Mesenchymal stem cell (in vitro differentiated cells and primary cell): ENCODE measurements at regions not wholly inside any gene's neighbourhood (a gene's known extent, or its start where the extent isn't known, plus 50 kb on each side); places are given as distances from the start of the nearest gene placed in this dataset.
A peak's percentile ranks its signal among the peaks of the same experiment; 100 is the strongest.

Source experiments
- DNase-seq: peaks from one replicate; pipeline ENCODE4 v3.0.0-alpha.2; 2013
- H2AFZ ChIP-seq: one replicate; pipeline ENCODE4 v1.6.1; 2013; ENCODE audit warnings: low read depth, mild to moderate bottlenecking, control low read depth, inconsistent platforms, low read length, moderate library complexity
- H2AK5ac ChIP-seq: 2 replicates; pipeline ENCODE4 v1.6.1; 2013; ENCODE audit warnings: low read length, moderate library complexity, mild to moderate bottlenecking, inconsistent platforms; ENCODE audit not compliant: severe bottlenecking
- H2BK120ac ChIP-seq: one replicate; pipeline ENCODE4 v1.6.1; 2013; ENCODE audit warnings: low read depth, mild to moderate bottlenecking, inconsistent platforms, low read length, moderate library complexity
- H2BK12ac ChIP-seq, 2 experiments: one replicate each; pipeline ENCODE4 v1.6.1; 2013; ENCODE audit warnings: inconsistent platforms in 2 of 2, low read length in 2 of 2, mild to moderate bottlenecking in 2 of 2, moderate library complexity in 2 of 2, control low read depth in 1 of 2
- H2BK15ac ChIP-seq: one replicate; pipeline ENCODE4 v1.6.1; 2013; ENCODE audit warnings: mild to moderate bottlenecking, low read depth, inconsistent platforms; ENCODE audit not compliant: poor library complexity, severe bottlenecking
- H2BK5ac ChIP-seq: 2 replicates; pipeline ENCODE4 v1.6.1; 2013; ENCODE audit warnings: low read depth, mild to moderate bottlenecking, low read length, control low read depth, inconsistent platforms; ENCODE audit not compliant: poor library complexity, severe bottlenecking
- H3K14ac ChIP-seq, 2 experiments: one replicate each; pipeline ENCODE4 v1.6.1; 2013; ENCODE audit warnings: inconsistent platforms in 2 of 2, low read length in 2 of 2, control low read depth in 1 of 2, mild to moderate bottlenecking in 1 of 2, moderate library complexity in 1 of 2
- H3K18ac ChIP-seq, 2 experiments: one replicate each; pipeline ENCODE4 v1.6.1; 2013; ENCODE audit warnings: inconsistent platforms in 2 of 2, low read length in 2 of 2, control low read depth in 1 of 2, low read depth in 1 of 2, mild to moderate bottlenecking in 1 of 2
- H3K23ac ChIP-seq, 2 experiments: one replicate each; pipeline ENCODE4 v1.6.1; 2013; ENCODE audit warnings: inconsistent platforms in 2 of 2, low read length in 2 of 2, mild to moderate bottlenecking in 2 of 2, moderate library complexity in 2 of 2, control low read depth in 1 of 2
- H3K27ac ChIP-seq: 2 replicates; pipeline ENCODE4 v1.5.1; 2013; ENCODE audit warnings: mild to moderate bottlenecking, moderate library complexity, low read length, control low read depth, inconsistent platforms; ENCODE audit not compliant: poor library complexity, severe bottlenecking
- H3K27me3 ChIP-seq, 2 experiments: 2 replicates each; pipeline versions ENCODE4 v1.6.1 to v1.7.0; 2013; ENCODE audit warnings: low read length in 2 of 2, mild to moderate bottlenecking in 2 of 2, moderate library complexity in 2 of 2, control low read depth in 1 of 2, inconsistent platforms in 1 of 2; ENCODE audit not compliant: control insufficient read depth in 1 of 2, insufficient read depth in 1 of 2
- H3K36me3 ChIP-seq, 2 experiments: 2 replicates each; pipeline versions ENCODE4 v1.6.1 to v1.7.0; 2013; ENCODE audit warnings: low read length in 2 of 2, control low read depth in 1 of 2, inconsistent platforms in 1 of 2, low read depth in 1 of 2, mild to moderate bottlenecking in 1 of 2; ENCODE audit not compliant: insufficient read depth in 2 of 2, control insufficient read depth in 1 of 2
- H3K4ac ChIP-seq, 2 experiments: one replicate each; pipeline ENCODE4 v1.6.1; 2013; ENCODE audit warnings: inconsistent platforms in 2 of 2, low read length in 2 of 2, mild to moderate bottlenecking in 2 of 2, moderate library complexity in 2 of 2, control low read depth in 1 of 2, low read depth in 1 of 2
- H3K4me1 ChIP-seq: 2 replicates; pipeline ENCODE4 v1.6.1; 2013; ENCODE audit warnings: low read depth, low read length, control low read depth; ENCODE audit not compliant: control insufficient read depth, insufficient read depth
- H3K4me2 ChIP-seq: 2 replicates; pipeline ENCODE4 v1.6.1; 2013; ENCODE audit warnings: low read length, mild to moderate bottlenecking, inconsistent platforms; ENCODE audit not compliant: poor library complexity, severe bottlenecking
- H3K4me3 ChIP-seq, 2 experiments: 2 replicates each; pipeline versions ENCODE4 v1.5.1 to v1.7.0; 2013; ENCODE audit warnings: low read length in 2 of 2, mild to moderate bottlenecking in 2 of 2, control low read depth in 1 of 2, low read depth in 1 of 2; ENCODE audit not compliant: insufficient read depth in 1 of 2
- H3K79me1 ChIP-seq: replicated peaks from 2 replicates; pipeline ENCODE4 v1.6.1; 2013; ENCODE audit warnings: mild to moderate bottlenecking, control low read depth, low read length, inconsistent platforms; ENCODE audit not compliant: poor library complexity, severe bottlenecking
- H3K9ac ChIP-seq: 2 replicates; pipeline ENCODE4 v1.7.0; 2013; ENCODE audit warnings: mild to moderate bottlenecking, low read length, moderate library complexity
- H3K9me3 ChIP-seq: 2 replicates; pipeline ENCODE4 v1.7.0; 2013; ENCODE audit warnings: mild to moderate bottlenecking, low read length; ENCODE audit not compliant: control insufficient read depth
- H4K8ac ChIP-seq: one replicate; pipeline ENCODE4 v1.6.1; 2013; ENCODE audit warnings: inconsistent platforms, mild to moderate bottlenecking, low read length, moderate library complexity
- H4K91ac ChIP-seq: one replicate; pipeline ENCODE4 v1.6.1; 2013; ENCODE audit warnings: mild to moderate bottlenecking, low read length, inconsistent platforms
- WGBS: methylation state at CpG from one replicate; pipeline ENCODE4 v1.1.7; 2013; ENCODE audit warnings: mixed read lengths; 5-methylcytosine and 5-hydroxymethylcytosine counted together

DNA sequence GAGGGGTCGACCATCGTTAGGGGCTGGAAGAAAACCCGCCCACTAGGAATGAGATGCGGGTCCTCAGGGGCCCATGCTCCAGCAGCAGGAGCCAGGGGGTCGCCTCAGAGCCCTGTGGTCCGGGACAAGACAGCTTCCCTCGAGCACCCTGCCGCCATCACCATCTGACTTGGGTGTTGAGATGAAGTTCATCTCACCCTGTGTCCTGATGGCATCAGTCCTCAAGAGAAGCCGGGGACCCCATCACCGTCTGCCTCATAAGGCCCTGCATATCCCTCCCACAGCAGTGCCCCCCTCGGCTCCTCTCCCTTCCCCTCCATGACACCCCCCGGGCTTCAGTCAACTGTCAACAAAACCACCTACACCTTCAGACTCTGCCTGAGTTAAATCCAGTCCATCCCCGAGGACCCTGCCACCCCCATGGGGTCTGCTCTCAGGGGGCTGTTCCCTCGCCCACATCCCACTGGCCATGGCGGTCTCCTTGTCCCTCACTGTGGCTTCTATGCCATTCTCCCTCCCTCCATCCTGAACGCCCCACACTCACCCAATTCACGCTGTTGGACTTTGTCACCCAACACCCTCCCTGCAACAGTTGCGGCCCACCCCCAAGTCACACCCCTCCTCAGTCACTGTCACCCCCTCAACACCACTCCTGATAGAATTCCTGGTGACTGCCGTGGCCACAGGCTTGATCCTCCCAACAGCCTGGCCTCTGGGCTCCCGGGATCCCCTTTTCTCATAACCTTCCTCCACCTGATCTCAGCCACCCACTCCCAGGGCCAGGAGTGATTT lies 87.7 kb upstream of the RTL6 start:
- DNase-seq: no peak
- H2AFZ ChIP-seq: no peak overlapping the region
- H3K23ac ChIP-seq: no peak overlapping the region
- H3K4me2 ChIP-seq: no peak overlapping the region
- no peak overlapping the region for H4K8ac ChIP-seq
- H2BK15ac ChIP-seq: no peak overlapping the region
- H3K36me3 ChIP-seq: no peaks in the 10 kb centered on the region
- H3K79me1 ChIP-seq: no peaks in the 10 kb centered on the region
- H3K18ac ChIP-seq: no peak overlapping the region
- no peak overlapping the region for H3K27ac ChIP-seq
- 86% methylated on average over 20 of the region's 20 CpGs for WGBS
- H2BK12ac ChIP-seq: no peak overlapping the region
- H2BK120ac ChIP-seq: no peak overlapping the region
- H4K91ac ChIP-seq: no peak overlapping the region
- H3K9me3 ChIP-seq: no peaks in the 10 kb centered on the region
- H3K14ac ChIP-seq: no peak overlapping the region
- H3K27me3 ChIP-seq: peaks cover 49 to 63% of the 10 kb centered on the region in 2 experiments
- H3K4ac ChIP-seq: no peak overlapping the region
- H2AK5ac ChIP-seq: no peak overlapping the region
- no peak overlapping the region for H3K9ac ChIP-seq
- no peak overlapping the region for H2BK5ac ChIP-seq
- no peaks in the 10 kb centered on the region for H3K4me1 ChIP-seq
- no peak overlapping the region for H3K4me3 ChIP-seq

DNA sequence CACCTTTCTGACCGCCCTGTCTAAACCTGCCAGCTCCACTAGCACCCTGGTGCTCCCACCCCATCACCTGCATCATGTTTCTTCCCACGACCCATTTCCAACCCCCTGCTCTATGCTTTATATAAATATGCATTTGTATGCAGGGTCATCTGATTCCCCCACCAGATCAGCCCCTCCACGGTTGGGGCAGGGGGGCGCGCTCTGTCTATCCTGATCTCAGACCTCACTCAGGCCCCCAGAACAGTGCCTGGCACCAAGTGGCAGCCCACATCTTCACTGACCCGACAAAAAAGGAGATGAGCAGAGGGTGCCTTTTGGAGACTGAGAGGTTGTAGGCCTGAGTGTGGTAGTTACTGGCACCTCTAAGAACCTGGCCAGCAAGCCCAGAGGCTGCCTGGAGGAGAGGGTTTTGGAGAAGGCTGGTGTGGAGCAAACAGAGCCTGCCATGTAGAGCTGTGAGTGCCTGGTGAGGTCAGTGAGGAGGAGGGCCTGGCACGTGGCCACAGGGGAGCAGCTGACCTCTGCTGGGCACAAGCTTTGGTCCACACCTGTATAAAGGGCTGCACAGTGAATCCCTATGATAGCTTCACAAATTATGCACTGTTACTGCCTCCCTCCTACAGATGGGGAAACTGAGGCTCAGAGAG lies 86.3 kb upstream of the RTL6 start:
- H2AFZ ChIP-seq: no peak overlapping the region
- no peaks in the 10 kb centered on the region for H3K9me3 ChIP-seq
- no peak overlapping the region for H3K27ac ChIP-seq
- H2BK5ac ChIP-seq: no peak overlapping the region
- DNase-seq: no peak
- no peak overlapping the region for H4K91ac ChIP-seq
- no peak overlapping the region for H3K14ac ChIP-seq
- WGBS: 88% methylated on average over 6 of the region's 7 CpGs
- H3K4me3 ChIP-seq: no peak overlapping the region
- H3K23ac ChIP-seq: no peak overlapping the region
- no peaks in the 10 kb centered on the region for H3K4me1 ChIP-seq
- H3K27me3 ChIP-seq: peaks cover 57 to 64% of the 10 kb centered on the region in 2 experiments
- H3K36me3 ChIP-seq: no peaks in the 10 kb centered on the region
- no peak overlapping the region for H3K4me2 ChIP-seq
- no peak overlapping the region for H2AK5ac ChIP-seq
- H3K4ac ChIP-seq: no peak overlapping the region
- H3K79me1 ChIP-seq: no peaks in the 10 kb centered on the region
- H2BK12ac ChIP-seq: no peak overlapping the region
- H3K18ac ChIP-seq: no peak overlapping the region
- H2BK120ac ChIP-seq: no peak overlapping the region
- H4K8ac ChIP-seq: no peak overlapping the region
- H2BK15ac ChIP-seq: no peak overlapping the region
- no peak overlapping the region for H3K9ac ChIP-seq

DNA sequence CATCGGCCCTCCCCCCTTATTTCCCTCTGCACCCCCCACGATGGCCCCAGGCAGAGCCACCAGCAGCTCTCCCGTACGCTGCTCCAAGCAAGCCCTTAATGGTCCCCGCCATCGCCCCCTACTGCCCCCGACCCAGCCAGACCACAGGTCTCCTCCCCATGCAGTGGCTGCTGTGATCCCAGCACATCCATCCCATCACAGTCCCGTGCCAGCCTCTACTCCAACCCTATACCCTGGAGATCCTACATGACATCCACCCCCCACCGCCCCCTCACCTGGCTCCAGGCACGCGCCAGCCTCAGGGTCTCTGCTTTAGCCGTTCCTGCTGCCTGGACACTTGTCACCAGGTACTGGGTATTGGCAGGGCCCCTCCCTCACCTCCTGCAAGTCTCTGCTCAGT lies 85.8 kb upstream of the RTL6 start:
- Histone ChIP-seq H4K8ac (no peak overlapping the region), H3K4ac (no peak overlapping the region), H3K4me1 (no peaks in the 10 kb centered on the region), H4K91ac (no peak overlapping the region), H3K23ac (no peak overlapping the region), H3K4me3 (no peak overlapping the region), H3K79me1 (no peaks in the 10 kb centered on the region), H3K14ac (no peak overlapping the region), H3K18ac (no peak overlapping the region), H2BK120ac (no peak overlapping the region), H3K9me3 (no peaks in the 10 kb centered on the region), H2BK15ac (no peak overlapping the region), H2BK12ac (no peak overlapping the region), H2AFZ (no peak overlapping the region), H2BK5ac (no peak overlapping the region), H3K27me3 (peaks cover 62 to 67% of the 10 kb centered on the region in 2 experiments), H2AK5ac (no peak overlapping the region), H3K27ac (no peak overlapping the region), H3K4me2 (no peak overlapping the region), H3K9ac (no peak overlapping the region), H3K36me3 (no peaks in the 10 kb centered on the region)
- no peak for DNase-seq
- WGBS: 65% methylated on average over 12 of the region's 12 CpGs

DNA sequence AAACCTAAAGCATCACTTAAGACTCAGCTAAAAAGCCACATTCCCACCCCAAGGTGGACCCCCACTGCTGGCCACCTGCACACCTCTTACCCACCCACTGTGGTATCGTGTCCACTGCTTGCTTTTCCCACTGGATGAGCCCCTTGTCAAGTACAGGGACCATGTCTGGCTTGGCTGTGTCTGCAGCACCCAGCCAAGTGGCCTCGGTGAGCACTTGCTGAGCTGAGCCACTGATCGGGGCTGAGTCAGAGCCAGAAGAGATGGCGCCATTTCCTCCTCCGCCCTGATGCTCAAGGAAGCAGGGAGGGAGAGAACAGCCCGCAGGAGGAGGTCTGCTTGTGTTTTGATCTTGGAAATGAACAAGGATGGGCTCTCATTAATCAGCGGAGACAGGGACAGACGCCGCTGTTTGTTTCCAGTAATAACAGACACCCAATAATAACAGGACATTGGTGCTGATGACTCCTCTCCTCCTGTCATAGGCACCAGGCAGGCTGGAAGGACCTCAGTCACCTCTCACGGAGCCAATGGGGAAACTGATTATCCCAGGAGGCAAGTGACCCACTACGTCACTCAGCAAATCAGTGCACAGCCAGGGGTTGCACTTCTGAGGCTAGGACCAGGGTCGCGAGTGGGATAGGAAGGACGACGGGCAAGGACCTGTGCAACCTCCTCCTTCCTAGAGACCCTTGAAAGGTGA lies 85.2 kb upstream of the RTL6 start:
- 58% methylated on average over 15 of the region's 15 CpGs for WGBS
- no peak overlapping the region for H2BK12ac ChIP-seq
- no peaks in the 10 kb centered on the region for H3K79me1 ChIP-seq

More for the DNA sequence above, 85.2 kb upstream of the RTL6 start:
- Histone ChIP-seq H4K8ac (no peak overlapping the region), H3K27ac (no peak overlapping the region), H2BK5ac (no peak overlapping the region), H3K23ac (peak overlapping the region in 1 of 2 experiments; percentile 50), H3K27me3 (peaks cover 68 to 73% of the 10 kb centered on the region in 2 experiments), H2BK15ac (no peak overlapping the region), H3K14ac (no peak overlapping the region), H3K9me3 (no peaks in the 10 kb centered on the region), H2AK5ac (no peak overlapping the region), H3K4ac (no peak overlapping the region), H2AFZ (no peak overlapping the region), H3K4me3 (no peak overlapping the region), H2BK120ac (no peak overlapping the region), H3K4me1 (no peaks in the 10 kb centered on the region), H4K91ac (no peak overlapping the region), H3K36me3 (no peaks in the 10 kb centered on the region), H3K4me2 (no peak overlapping the region), H3K9ac (no peak overlapping the region), H3K18ac (no peak overlapping the region)
- no peak for DNase-seq
